GM19239 (cell line): ENCODE measurements at regions not wholly inside any gene's neighbourhood (a gene's known extent, or its start where the extent isn't known, plus 50 kb on each side); places are given as distances from the start of the nearest gene placed in this dataset.

Experiments
- DNase-seq: peaks from one replicate; pipeline ENCODE4 v3.0.0; 2011; ENCODE audit warnings: low spot score; ENCODE audit not compliant: insufficient read length
- FAIRE-seq: peaks from 2 replicates; lab custom pipeline; 2011; peaks lifted over from hg19 to GRCh38; lab: Jason Lieb, UNC

DNA sequence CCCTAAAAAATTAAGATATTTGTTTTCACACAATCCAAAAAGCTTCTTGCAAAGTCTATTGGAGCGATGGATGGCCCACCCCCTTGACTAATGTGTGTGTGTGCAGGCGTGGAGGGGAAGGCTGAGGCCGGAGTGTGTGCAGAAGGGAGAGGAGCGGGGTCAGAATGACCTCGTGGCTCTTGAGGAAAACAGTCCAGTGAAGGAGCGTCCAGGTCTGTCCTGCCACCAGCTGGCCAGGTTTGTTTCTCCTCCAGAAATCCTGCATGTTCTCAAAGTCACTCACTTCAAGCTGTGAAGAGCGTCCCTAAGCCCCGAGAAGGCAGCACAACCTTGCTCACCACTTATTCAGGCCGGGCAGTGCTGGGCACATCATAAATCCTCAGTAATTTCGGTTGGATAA lies 69.5 kb upstream of the SSX2IP start:
- DNase-seq (no peak), FAIRE-seq (no peak)

DNA sequence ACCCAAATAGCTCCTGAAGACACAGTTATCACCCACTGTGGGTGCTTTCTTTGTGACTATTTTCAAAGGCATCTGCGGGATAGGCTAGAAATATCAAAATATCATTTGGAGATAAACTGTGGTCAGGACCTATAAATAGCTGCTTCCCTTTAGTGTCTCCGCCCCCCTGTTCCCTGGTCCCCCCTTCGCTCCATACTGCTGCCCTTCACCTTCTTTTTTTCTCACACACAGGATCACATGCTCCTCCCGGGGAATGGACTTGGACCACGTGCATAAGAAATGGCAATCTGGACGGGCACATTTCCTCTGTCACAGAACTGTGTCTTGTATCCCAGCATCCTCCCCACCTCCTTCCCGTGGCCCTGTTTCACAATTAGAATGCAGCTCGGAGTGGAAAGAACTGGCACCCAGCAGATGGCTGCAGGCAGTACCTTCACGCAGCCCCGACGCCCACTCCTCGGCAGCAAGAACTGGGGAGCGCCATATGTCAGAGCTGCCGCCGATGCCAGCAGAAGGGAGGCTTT lies 68.8 kb upstream of the SSX2IP start:
- FAIRE-seq (no peak), DNase-seq (no peak)

DNA sequence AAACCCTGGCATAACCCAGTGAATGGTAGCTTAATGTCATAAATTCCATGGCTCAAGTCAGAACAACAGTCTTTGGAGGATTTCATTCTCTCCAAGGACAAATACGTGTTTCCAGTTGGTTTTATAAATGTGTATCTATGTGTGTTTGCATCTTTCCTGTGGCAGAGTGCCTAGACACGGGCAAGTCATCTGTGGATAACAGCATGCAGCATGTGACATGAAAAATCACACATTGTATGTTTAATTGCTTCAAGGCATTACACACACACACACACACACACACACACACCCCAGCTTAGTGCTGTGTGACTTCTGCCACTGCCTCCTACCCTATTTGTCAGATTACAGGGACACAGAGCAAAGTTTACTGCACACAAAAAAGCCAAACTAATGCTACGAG lies 68.2 kb upstream of the SSX2IP start:
- FAIRE-seq (no peak), DNase-seq (no peak)

DNA sequence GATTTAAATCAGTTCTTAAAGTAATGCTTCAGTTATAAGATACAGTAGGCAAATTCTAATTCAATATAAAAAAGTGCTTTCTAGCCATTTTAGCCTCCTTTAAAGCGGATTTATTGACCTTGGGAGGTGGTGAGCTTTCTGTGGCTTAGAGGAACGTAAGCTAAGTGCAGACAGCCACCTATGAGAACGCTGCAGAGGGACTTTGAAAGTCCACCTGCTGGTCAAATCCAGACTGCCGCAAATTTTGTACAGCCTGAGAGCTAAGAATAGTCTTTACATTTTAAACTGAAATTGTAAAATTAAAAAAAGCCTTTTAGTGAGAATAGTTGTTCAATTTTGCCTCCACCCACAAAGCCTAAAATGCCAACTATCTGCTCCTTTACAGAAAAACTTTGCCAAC lies 67.0 kb upstream of the SSX2IP start:
- FAIRE-seq = no peak
- DNase-seq = no peak

DNA sequence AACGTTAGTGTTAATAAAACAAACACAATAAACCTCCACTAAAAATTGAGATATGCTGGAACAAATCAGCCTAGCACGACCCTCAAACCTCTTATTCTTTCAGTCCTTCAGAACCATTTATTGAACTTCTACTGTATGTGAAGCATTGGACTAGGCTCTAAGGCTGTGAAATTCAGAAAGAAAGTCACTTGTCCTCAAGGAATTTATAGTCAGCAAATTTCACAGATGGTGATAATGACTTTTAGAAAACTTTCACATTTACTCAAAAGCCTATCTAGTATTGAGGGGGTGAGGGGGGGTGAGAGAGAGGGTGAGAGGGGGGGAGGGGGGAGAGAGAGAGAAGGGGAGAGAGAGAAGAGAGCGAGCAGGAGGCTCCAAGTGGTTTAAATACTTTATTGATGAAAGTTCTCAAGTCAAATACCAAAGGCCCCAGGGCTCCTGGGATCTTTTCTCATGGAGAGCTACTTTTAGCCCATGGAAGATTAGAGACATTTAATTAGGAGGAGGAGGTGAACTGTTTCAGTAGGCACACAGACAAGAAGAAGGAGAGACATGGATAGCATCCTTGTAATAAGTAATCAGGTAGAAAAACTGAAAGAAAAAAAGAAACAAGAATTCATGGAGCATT lies 66.3 kb upstream of the SSX2IP start:
- FAIRE-seq (no peak), DNase-seq (no peak)

DNA sequence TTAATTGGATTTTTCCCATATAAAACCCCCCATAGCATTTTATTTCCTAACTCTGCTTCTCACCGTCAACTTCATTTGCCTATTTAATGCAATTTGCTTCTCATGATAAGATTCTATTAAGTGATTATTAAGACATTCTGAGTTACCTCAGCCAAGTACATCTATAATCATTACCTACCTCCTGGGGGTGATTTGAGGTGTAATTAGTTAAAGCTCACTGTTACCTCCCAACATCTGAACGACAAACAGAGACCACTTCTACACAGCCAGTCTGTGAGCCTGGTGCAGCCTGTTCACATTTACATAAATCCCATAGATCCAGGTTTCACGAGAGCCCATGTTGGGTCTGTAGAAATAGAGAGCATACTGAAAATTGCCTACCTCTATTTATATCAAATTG lies 65.7 kb upstream of the SSX2IP start:
- DNase-seq = no peak
- FAIRE-seq = no peak

DNA sequence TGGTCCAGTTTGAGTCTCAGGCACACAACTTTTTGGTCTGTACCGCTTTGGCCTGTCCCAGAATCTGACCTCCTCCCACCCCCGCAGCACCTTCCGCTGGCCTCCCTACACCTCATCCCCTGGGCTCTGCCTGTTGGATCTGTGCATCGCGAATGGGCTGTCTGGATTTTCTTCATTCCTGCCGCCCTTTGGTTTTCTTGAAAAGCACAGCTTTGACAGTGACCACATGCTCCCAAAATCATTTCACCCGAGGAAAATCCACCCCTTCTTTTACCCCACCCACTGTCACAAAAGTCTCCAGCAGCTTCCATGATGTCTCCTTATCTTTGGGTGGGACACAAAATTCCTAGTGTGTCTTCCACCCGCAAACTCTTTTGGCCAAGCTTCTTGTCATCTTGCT lies 65.0 kb upstream of the SSX2IP start:
- DNase-seq (no peak), FAIRE-seq (no peak)

DNA sequence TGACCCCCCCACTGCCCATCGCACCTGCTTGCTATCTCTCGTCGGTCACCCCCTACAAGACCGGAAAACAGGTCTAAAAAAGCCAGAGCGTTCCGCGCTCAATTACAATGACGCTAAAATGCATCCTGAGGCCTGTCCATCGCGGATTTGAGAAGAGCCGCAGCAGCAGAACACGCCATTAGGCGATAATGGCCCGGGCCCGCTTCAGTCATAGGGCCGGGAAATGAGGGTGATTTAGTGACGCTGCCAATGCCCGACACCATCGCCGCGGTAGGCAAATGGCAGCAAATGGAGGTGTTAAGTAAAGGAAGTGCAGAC lies 64.1 kb upstream of the SSX2IP start:
- DNase-seq (no peak), FAIRE-seq (no peak)

DNA sequence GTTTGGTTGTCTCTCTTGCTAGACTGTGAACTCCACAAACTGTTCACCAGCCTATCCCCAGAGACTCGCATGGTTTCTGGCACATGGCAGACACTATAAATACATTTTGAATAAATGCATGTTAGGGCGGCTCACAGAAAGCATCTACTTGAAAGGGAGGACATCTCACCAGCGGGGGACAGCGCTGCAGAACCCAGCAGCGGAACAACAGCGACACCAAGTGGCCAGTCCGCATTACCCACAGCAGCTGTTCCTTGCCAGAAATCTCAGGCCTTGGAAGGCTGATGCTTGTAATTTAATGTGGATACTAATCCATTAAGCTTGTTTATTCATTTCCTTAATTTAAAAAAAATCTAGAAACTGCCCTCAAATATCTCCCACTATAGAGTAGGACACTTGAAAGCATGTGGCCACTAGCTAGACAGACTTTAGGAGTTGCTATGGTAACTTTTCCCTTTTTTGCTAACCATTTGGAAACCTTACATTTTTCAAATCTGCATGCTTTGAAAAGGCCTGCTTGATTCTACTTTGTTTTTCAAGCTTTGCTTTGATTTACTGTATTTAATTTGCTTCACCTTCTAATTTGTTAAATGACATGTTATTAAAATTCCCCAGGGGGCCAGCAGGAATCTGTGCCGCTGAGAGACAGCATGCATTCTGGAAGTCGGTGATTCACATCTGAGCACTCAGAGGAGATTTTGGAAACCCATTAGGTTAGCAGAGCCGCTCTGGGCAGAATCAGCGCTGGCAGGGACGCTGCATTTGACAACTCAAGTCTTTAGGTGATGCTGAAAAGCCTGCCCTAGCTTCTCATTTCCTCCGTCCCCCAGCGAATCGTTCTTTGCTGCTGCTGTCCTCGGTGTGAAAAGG lies 63.5 kb upstream of the SSX2IP start:
- FAIRE-seq (peak; percentile 94), DNase-seq (peak; percentile 67)

DNA sequence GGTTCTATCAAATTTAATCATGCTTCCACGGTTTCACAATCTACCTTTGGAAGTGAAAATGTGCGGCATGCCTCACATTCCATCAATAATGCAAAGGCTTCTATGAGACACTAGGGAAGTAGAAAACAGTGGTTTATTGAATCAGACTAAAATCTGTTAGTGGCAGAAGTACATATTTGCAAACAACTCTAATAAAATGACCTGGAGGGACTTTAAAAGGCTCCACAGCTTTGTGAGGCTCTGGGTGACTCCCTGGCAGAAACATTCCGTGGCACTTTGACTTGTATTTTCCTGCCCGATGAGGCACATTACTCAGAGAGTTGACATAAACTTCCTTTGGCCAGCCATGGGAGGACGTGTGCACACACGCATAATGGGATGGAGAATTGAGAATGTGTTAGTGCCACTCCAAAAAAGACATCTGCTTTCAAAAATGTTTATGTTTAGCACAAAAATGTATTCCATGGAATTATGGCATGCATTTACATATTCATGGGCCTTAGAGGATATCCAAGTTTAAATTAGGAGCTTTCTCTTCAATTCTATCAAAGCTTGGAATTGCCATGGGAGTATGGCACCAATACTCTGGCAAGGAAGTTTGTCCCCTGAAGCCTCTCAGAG lies 60.0 kb upstream of the SSX2IP start:
- no peak for DNase-seq
- no peak for FAIRE-seq

DNA sequence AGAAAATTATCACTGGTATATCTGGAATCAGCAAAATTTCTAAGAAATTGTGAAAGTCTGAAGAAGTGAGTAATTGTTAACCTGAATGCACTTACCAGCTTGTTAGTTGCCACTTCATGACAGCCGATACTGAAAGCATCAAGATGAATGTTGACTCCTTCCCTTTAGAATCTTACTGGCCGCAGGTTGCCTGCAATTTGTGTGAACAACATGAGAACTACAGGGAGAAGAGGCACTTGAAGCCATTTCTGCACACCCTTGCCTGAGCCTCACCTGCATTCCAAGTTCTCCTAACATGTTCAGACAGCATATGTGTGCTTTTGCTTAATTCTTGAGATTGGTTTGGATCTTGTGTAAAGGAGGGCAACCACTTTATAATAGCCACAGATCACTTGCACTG lies 59.2 kb upstream of the SSX2IP start:
- FAIRE-seq = no peak
- no peak for DNase-seq

DNA sequence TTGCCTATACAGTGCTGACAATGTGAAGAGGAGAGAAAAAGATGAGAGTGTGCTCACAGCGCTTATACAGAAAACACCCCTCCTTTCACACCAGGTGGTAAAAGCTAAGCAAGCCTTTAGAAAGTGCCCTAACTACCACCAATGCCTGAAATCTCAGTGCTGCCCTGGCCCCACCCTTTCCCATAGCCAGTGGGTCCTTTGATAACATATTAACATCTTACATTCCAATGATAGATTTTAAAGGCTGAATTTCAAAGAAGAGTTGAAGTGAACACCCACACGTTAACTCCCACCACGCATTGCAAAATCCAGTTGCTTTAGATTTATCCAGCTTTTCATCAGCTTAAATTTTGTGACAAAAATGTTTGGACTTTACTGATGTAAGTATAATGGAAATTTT lies 58.1 kb upstream of the SSX2IP start:
- DNase-seq (no peak), FAIRE-seq (no peak)

DNA sequence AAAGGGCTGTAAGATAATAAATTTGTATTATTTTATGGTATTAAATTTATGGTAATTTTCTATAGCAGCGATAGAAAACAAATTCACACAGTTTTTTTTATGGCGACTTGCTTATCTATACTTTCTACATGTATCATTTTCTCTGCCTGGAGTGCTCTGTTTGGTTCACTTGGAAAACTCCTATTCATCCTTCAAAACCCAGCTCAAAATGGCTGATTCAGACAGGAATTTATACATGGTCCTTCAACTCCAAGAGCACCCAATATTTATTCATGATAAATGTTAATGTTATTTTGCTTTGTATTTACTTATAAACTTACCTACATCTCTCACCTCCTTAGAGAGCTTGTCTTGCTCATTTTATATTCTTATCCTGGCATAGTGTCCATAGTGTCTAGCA lies 55.6 kb upstream of the SSX2IP start:
- DNase-seq (no peak), FAIRE-seq (no peak)

DNA sequence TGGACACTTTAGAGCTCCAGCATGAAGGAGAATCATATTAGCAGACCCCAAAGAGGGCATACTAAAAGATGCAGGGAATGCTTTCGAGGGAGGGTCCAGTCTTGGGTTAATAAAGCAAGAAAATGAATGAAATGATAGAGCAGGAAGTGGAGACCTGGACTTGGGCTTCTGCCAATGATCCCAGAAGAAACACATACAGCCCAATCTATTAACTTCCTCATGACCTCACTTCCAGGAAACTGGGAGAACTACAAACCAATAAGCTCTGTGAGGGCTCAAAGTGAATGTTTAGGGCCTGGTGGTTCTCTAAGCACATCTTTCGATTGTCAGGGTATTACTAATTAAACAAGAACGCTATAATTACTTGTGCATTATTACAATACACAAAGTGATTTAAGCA lies 53.6 kb upstream of the SSX2IP start:
- no peak for DNase-seq
- FAIRE-seq = no peak

DNA sequence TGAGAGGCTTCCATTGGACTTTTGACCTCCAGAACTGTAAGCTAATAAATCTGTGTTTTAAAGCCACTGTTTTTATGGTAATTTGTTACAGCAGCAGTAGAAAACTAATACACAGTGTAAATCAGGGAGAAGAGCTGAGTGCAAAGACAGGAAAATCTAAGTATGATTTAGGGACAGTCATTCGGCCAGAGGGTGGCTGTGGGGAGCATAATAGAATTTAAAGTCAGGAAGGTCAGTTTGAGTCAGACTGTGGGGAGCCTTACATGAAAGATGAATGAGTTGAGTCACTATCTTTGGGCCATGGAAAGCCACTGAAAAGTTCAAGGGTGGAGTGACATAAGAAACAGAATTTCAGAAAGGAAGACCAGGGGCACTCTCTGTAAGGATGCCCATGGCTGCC lies 52.4 kb upstream of the SSX2IP start:
- DNase-seq (no peak), FAIRE-seq (no peak)

DNA sequence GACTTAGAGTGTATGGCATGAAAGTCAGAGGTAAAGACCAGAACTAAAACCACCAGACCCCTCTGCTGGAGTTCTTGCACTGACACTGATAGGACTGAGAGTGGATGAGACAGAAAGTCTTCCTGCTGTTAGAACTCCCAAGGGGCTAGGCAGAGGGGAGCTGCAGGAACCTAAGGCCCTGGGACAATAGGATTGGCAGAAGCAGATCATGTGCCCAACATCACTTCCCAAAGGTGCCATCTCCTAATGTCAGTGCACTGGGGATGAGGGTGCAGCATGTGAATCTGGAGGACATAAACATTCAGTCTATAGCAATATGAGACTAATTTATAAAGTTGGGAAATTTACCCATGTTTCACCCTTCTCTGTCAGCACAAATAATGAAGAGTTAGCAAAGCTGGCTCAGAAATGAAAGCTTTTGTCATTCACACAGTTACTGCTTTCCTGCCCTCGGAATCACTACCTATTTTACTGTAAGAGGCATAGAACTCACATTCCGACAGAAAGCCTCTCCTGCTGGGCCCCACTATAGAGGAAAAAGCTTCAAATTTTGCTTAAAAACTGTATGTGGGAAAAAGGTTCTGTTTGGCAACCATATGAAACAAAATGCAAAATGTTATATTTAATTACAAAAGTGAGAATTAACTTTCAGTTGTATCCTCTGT lies 49.9 kb upstream of the SSX2IP start:
- DNase-seq (no peak), FAIRE-seq (no peak)
